PC-9 (cell line): ENCODE measurements at regions not wholly inside any gene's neighbourhood (a gene's known extent, or its start where the extent isn't known, plus 50 kb on each side); places are given as distances from the start of the nearest gene placed in this dataset.

Source experiments
- CTCF ChIP-seq: fragments of 200-600 bp; sonication (generic); conservative IDR thresholded peaks from 2 replicates; pipeline ENCODE4 v1.6.1; 2017; ENCODE audit warnings: mixed run types, antibody characterized with exemption, mild to moderate bottlenecking, moderate library complexity
- EZH2 ChIP-seq: fragments of 200-600 bp; sonication (generic); IDR thresholded peaks from 2 replicates; pipeline ENCODE4 v1.8.0; 2017; ENCODE audit warnings: antibody characterized with exemption, low read depth

DNA sequence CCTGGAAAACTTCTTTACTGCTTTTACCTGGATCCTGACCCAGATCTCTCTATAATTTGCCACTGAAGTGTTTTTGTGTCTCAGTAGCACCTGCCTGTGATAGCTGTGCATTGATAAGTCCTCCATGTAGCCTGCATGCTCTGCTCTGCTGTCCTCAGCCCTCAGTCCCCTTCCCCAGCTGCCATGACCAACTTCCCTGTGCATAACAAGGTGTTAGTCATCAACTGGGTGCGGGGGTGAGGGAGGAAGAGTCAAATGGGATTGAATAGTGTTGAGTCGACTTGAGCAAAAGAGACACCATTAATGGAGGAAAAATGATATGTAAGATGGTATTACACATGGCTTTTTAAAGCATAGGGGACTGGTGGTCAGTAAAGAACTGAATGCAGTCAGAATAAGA is 92.2 kb upstream of the PLET1 start:
- no peak for TF ChIP-seq EZH2
- no peak for TF ChIP-seq CTCF
